ENCODE measurements at regions not wholly inside any gene's neighbourhood (a gene's known extent, or its start where the extent isn't known, plus 50 kb on each side); places are given as distances from the start of the nearest gene placed in this dataset.

- no peaks in the 10 kb centered on the region for H3K9me3 ChIP-seq (replicated peaks; ENCODE audit: control insufficient read depth, insufficient read depth, low read length)
- no peaks in the 10 kb centered on the region for H3K79me2 ChIP-seq (ENCODE audit: control insufficient read depth, insufficient read depth, low read length)
- dilution Hi-C loops (cut with MboI; ENCODE audit: extremely low pct_ligation_motif_present, low sequenced_read_pairs): no loop called here
- CTCF ChIA-PET: no interaction called here
- no peaks in the 10 kb centered on the region for H3K4me1 ChIP-seq (ENCODE audit: control insufficient read depth, extremely low read depth, insufficient read depth, low read length)
- no peaks in the 10 kb centered on the region for H4K20me1 ChIP-seq (replicated peaks; ENCODE audit: control insufficient read depth, extremely low read depth, insufficient read depth, low read length)
- intact Hi-C loops (cut with micrococcal nuclease): no loop called here
- no peaks in the 10 kb centered on the region for H3K27me3 ChIP-seq (ENCODE audit: control insufficient read depth in 2 of 2, insufficient read depth in 2 of 2, low read length in 2 of 2)
- no TSS peak for BruUV-seq (replicated peaks)
- no peak for DNase-seq (ENCODE audit: low read depth, low spot score)
- no peak overlapping the region for H3K27ac ChIP-seq (ENCODE audit: insufficient read depth, low read depth, low read length)
- FAIRE-seq: no peak
- H3K36me3 ChIP-seq (ENCODE audit: control insufficient read depth in 2 of 2, extremely low read depth in 1 of 2, insufficient read depth in 2 of 2, low read length in 2 of 2): no peaks in the 10 kb centered on the region
- no peak overlapping the region for H3K9ac ChIP-seq (replicated peaks; ENCODE audit: extremely low read depth, insufficient read depth, low read length)
- TF ChIP-seq GATA2 (IDR thresholded peaks at IDR 0.05; ENCODE audit: insufficient read depth, insufficient read length, low read depth, low read length): no peak
- TF ChIP-seq FOS (IDR thresholded peaks at IDR 0.05; ENCODE audit: borderline replicate concordance, insufficient read depth, low read length): no peak
- no peak for TF ChIP-seq JUN (IDR thresholded peaks at IDR 0.05; ENCODE audit: borderline replicate concordance, insufficient read depth, insufficient read length, low read depth)
- no peak for TF ChIP-seq POLR2AphosphoS5 (IDR thresholded peaks at IDR 0.05; ENCODE audit: insufficient read depth, low read depth, low read length)
- TF ChIP-seq, protein P1, sequence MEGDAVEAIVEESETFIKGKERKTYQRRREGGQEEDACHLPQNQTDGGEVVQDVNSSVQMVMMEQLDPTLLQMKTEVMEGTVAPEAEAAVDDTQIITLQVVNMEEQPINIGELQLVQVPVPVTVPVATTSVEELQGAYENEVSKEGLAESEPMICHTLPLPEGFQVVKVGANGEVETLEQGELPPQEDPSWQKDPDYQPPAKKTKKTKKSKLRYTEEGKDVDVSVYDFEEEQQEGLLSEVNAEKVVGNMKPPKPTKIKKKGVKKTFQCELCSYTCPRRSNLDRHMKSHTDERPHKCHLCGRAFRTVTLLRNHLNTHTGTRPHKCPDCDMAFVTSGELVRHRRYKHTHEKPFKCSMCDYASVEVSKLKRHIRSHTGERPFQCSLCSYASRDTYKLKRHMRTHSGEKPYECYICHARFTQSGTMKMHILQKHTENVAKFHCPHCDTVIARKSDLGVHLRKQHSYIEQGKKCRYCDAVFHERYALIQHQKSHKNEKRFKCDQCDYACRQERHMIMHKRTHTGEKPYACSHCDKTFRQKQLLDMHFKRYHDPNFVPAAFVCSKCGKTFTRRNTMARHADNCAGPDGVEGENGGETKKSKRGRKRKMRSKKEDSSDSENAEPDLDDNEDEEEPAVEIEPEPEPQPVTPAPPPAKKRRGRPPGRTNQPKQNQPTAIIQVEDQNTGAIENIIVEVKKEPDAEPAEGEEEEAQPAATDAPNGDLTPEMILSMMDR (IDR thresholded peaks at IDR 0.05; ENCODE audit: extremely low read depth in 1 of 2, insufficient read depth in 1 of 2, low read depth in 1 of 2, low read length in 2 of 2): no peak
- no peak for TF ChIP-seq MAX (IDR thresholded peaks at IDR 0.05; ENCODE audit: insufficient read depth, insufficient read length)
- no peak for TF ChIP-seq EZH2 (IDR thresholded peaks at IDR 0.05; ENCODE audit: borderline replicate concordance, low read depth, low read length, severe bottlenecking)
- H3K4me3 ChIP-seq (replicated peaks in 1 of 3; ENCODE audit: insufficient read depth in 1 of 3, low read depth in 1 of 3, low read length in 3 of 3): no peak overlapping the region
- H2AFZ ChIP-seq (ENCODE audit: low read depth, low read length): no peak overlapping the region
- POLR2A ChIA-PET: no interaction called here
- no peak overlapping the region for H3K4me2 ChIP-seq (ENCODE audit: insufficient read depth, low read length)
- no peaks in the 10 kb centered on the region for H3K9me1 ChIP-seq (replicated peaks; ENCODE audit: control insufficient read depth, extremely low read depth, insufficient read depth, low read length)
These were observed 56.5 kb upstream of the SEMA6A start for GRCh38 chr5:116631147-116631546.
